GM23248 (cell line): ENCODE measurements at regions not wholly inside any gene's neighbourhood (a gene's known extent, or its start where the extent isn't known, plus 50 kb on each side); places are given as distances from the start of the nearest gene placed in this dataset.

Source experiments
- EZH2 ChIP-seq: fragments of 200-600 bp; sonication (generic); IDR thresholded peaks from 2 replicates; pipeline ENCODE4 v1.6.1; 2018; ENCODE audit warnings: antibody characterized with exemption, mild to moderate bottlenecking; ENCODE audit not compliant: insufficient read depth, poor library complexity, severe bottlenecking
- EZH2phosphoT487 ChIP-seq: fragments of 200-600 bp; sonication (generic); IDR thresholded peaks from 2 replicates; pipeline ENCODE4 v1.6.1; 2018; ENCODE audit warnings: antibody characterized with exemption, moderate library complexity, mild to moderate bottlenecking, low read depth; ENCODE audit not compliant: insufficient read depth

DNA sequence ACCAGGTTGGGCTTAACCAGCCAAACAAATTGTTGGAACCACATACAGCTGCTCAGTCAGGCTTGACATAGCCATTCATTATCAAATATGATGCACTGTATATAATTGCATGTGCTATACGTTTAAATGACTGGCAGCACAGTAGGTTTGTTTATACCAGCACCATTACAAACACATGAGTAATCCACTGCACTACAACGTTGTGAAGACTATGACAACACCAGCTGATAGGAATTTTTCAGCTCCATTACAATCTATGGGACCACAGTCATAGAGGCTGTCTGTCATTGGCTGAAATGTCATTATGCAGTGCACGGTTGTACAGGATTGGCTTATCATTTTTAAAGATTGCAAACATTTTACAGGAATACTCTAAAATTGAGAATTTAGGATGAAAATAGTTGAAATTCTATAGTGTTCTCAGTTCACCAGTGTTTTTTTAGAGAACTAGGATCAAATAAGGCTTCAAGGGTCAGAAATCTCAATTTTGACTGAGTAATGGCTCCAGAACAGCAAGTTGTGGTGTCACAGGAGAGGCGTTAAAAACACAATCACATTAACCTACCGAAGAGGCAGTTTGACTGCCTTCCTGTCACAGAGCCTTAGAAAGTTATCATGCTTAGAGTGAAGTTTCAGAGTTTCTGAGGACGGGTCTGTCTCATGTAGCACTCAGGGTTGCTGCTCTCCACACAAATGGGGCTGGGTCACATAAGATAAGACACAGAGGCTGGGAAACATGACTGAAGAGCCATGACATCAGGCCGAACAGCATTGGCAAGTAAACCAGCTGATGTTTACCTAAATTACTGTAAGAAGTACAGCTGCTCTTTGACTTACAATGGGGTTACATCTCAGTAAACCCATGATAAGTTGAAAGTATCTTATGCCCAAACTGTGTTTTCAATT, 60.7 kb upstream of the SMLR1 start:
- TF ChIP-seq EZH2phosphoT487, result no peak
- TF ChIP-seq EZH2, result no peak
